Stimulated activated CD8-positive, alpha-beta memory T cell treated with anti-CD3 and anti-CD28 coated beads, Interleukin-4, amount 100 ng/mL, for 24 hours (primary cell): ENCODE measurements at regions not wholly inside any gene's neighbourhood (a gene's known extent, or its start where the extent isn't known, plus 50 kb on each side); places are given as distances from the start of the nearest gene placed in this dataset.

Experiments used
- DNase-seq: peaks from one replicate; pipeline ENCODE4 v3.0.0-alpha.2; 2020; ENCODE audit warnings: low read depth

DNA sequence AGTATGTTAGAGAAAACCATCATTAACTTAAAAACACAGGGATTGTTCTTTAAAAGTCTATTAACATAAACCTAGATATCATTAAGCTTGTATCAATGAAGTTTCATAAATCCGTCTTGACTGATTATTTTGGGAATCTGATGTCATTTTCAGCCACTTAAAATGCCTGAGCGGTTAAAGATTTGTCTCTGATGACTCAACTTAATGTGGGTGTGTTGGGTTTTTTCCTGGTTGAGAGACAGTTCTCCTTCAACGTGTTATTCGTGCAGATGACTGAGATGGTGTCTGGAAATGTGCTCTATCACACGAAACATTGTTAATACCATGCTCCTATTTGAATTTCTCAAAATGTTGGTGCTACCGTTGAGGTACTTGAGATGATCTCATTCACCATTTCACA lies 227.3 kb upstream of the TENM3 start:
- DNase-seq = no peak

DNA sequence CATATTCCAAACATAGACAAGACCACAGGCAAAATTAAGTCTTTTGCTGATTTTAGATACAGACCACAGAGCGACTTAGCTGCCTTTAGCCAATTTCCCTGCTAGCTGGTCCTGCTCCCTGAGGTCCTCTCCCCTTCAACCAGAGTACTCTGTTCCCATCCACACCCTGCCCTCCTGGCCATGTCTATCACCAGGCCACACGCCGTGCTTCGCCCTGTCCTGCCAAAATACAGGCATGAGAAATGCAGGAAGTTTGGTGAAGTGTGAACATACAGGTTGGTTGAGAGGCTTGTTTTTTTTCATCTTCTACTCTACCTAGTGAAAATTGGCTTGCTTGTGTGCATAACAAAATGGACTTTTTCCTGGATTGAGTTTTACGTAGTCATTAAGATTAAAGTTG lies 226.2 kb upstream of the TENM3 start:
- DNase-seq = no peak

DNA sequence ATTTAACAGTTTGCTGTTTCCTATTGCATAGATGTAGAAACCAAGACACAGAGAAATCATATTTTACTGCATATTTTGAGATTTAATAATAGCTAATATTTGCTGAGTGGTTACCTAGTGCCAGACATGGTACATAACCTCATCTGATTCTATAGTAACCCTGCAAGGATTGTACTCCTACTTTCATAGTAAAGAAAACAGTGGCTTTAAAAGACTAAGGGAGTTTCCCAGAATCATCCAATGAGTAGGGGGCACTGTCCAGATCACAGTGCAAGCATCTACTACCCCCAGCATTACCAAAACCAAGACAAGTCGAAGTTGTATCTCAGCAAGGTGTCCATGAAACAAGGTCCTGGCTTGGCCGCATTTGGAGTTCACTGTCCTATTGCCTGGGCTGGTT lies 224.5 kb upstream of the TENM3 start:
- no peak for DNase-seq

DNA sequence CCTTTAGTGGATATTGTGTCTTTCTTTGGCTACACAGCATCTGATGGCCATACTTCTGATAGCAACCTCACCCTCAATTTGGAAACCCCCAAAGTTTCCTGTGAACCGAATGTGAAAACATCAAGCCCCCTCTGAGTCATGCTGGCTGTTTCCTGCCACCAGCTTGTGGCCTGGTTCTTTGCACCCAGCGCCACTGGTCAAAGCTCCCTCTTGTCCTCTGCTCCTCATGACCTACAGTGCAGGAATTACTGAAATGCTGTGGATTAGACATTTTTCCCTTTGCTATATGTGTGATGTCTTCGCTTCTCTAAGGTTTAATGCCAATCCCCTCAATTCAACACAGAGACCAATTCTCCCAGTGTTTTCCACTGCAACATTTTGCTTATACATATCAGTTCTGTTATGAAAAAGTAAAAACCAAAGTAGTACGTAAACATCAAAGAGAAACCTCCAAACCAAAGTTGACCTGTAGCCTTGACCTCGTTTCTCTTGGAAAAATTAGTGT lies 224.0 kb upstream of the TENM3 start:
- DNase-seq = no peak

DNA sequence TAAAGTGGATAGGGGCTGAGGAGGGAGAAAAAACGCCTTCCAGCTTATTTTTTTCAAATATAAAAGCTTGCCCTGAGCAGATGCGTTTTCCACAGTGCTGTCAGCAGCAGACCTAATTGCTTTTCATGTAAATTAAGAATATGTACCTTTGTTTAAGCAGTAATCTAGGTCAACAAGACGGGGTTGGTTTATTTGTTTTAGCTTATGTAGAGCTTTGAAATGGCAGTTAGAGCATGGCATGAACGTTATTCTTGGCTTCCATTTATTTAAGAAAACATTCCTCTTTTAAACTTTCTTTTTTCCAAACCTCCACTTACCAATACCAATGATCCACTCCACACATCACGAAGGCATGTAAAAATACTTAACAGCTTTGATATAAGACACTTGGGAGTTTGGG lies 220.3 kb upstream of the TENM3 start:
- DNase-seq = no peak

DNA sequence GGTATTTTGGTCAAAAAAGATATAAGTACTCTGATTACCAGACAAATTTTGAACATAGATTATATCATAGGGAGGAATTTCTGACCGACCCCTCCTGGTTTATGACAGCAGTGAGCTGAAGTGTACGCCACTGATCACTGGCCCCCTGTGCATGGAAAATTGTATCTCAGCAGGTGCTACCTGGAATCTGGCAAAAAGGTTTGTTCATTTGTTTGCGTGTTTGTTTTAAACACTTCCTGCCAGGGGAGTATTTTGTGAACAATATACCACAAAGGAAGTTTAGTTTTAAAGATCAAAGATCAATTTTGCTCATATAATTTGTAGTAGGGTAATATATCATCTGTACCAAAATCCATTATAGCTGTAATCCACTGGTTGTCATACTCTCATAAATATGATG lies 219.7 kb upstream of the TENM3 start:
- no peak for DNase-seq

DNA sequence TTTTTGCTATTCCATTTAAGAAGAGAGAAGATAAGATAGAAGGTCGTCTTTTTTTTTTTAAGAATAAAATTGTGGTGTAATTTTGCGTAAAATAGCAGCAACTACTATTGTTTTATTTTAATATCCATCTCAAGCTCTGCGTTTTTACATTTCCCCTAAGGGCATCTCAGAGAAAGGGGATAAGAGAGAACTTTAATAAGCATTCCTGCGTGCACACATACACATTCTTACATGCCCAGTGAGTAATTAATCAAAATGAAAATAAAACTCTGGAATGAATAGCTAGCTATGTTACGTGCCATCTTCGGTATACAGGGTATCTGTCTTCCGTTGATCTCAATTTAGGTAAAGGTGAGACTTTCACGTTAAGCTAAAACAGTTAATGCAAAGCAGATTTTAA lies 200.3 kb upstream of the TENM3 start:
- no peak for DNase-seq

DNA sequence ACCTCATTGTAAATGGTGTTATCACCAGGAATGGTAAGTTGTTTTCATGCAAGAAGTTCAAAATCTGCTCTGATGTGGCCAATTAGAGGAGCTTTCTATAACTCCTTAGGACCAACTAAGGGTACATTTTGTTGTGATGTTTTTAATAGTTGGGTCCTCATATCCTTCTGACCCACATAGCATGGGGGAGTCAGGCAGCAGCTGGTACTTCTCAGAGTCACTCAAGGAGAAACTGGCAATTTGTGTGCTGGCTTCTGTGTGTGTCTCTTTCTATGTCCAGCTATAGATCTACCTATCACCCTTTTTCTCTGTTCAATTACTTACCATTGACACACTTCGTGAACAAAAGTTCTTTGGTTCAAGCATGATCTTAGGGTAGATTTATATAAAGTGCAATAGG lies 194.3 kb upstream of the TENM3 start:
- no peak for DNase-seq

DNA sequence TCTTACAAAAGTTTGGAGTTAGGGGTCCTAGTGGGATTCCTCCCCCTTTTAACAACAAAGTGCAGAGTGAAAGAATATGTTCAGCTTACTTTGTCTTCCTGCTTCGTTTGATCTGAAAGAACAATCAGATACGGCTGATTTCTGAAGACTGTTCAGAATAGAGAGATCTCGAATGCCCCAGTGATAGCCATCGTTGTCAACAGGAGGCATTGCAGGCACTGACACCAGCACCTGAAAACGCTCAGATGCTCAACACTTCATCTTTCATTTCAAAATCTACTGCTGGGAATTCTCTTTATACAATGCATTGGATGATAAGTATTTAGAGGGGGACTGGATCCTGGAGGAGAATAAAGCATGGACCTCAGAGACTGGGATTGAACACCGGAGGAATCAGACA lies 186.3 kb upstream of the TENM3 start:
- DNase-seq = no peak

DNA sequence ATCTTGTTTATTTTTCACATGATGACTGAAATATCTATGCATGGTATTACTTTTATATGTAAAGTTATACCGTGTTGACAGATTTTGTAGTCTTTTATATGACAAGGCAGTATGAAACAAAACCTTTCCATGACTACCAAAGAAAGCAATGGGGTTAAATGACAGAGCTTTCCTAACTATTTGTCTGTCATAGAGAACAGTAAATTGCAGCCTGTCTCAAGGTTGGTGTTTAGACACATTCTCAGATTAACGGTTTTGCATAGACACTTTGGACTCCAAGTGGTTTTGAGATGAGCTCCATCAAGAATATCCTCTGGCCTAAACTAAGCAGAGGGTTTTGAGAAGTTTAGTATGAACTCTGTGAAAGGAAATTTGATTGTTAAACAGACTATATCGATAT lies 180.7 kb upstream of the TENM3 start:
- DNase-seq = no peak

DNA sequence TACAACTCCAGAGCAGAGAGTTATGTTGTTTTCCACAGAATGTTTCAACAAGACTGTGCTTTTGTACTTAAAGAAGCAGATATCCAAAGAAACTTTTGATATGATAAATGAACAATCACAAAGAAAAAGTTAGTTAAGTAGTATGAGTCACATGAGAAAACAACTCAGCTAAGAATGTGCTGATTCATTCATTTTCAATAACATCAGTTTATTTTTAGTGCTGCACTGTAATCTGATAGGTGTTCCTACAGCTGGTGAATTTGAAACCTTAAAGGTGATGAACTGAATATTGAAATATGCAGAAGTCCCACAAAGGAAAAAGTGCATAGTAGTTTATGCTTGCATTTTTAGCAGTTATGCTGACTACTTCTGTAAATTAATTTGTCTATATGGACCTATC lies 180.3 kb upstream of the TENM3 start:
- DNase-seq = no peak

DNA sequence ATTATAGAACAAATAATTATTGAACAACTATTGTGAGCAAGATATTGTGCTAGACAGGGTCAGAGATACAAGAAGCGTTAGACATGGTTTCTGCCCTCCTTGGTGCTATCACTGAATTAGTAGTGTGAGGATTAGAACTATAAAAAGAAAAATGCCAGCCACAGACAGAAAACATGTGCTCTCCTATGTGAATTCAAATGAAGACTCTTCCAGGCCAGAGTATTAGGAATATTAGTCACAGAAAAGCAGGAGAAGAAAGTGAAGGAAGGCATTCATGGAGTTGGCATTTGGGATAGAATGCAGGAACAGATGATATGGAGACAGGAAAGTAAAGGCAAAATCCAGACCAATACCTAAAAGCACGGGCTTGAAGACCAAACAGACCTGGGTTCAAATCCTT lies 179.6 kb upstream of the TENM3 start:
- DNase-seq = no peak

DNA sequence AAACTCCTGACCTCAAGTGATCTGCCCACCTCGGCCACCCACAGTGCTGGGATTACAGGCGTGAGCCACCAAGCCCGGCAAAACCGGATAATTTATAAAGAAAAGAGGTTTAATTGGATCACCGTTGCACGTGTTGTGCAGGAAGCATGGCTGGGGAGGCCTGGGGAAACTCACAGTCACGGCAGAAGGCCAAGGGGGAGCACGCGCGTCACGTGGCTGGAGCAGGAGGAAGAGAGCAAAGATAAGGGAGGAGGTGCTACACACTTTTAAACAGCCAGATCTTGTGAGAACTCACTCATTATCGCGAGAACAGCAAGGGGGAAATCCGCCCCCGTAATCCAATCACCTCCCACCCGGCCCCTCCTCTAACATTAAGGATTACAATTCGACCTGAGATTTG lies 177.9 kb upstream of the TENM3 start:
- no peak for DNase-seq

DNA sequence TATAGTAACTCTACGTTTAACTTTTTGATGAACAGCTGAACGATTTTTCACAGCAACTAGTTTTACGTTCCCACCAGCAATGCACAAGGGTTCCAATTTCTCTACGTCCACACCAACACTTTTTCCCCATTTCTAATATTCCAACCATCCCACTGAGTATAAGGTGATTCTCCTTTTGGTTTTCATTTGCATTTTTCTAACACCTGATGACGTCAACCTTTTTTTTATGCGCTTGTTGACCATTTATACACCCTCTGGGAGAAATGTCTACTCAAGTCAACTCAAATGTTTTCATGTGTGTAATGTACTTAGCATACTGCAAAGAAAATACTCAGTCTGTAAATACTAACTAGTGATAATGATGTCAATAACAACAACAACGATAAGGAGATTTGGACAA lies 177.2 kb upstream of the TENM3 start:
- no peak for DNase-seq

DNA sequence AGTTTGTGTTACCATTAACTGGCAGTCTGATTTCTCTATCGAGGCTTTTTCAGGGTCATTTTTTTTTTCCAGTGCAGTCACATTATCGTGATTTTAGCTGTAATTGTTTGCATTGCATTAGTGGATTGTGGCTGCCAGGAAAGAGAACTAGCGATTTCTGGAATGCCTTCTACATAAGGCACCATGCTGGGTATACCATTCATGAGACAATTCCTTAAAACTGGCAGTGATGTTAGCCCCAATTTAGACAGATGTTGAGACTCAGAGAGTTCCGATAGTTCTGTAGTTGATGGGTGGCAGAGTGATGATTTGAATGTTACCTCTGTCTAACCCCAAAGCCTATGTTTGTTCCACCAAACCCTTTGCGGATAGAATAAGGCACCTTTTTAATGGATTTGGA lies 175.4 kb upstream of the TENM3 start:
- DNase-seq = no peak

DNA sequence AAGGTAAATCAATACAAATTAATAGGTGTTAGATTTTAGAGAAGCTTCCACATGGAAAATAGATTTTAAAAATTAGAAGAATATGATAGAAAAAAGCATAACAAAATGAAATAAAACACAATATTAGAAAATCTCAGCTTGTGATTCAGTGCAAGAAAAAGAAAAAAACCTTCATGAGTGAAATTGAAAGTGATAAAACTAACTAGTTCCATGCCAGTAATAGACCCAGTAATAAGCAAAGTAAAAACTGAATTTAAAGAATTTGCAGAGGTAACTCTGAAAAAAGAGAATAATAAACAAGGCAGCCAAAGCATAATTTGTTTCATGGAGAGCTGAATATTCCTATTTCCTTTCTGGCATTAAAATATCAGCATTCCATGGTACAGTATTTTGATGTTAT lies 174.3 kb upstream of the TENM3 start:
- no peak for DNase-seq

DNA sequence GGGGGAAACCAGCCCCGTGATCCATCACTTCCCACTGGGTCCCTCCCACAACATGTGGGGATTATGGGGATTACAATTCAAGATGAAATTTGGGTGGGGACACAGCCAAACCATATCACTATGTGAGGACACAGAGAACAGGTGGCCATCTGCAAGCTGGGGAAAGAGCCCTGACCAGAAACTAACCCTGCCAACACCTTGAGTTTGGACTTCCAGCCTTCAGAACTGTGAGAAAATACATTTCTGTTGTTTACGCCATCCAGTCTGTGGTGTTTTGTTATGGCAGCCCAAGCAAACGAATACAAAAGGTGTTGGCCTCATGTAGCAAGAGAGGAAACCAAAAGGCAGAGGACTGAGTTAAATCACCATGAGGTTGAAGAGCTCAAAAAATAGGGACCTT lies 169.9 kb upstream of the TENM3 start:
- no peak for DNase-seq

DNA sequence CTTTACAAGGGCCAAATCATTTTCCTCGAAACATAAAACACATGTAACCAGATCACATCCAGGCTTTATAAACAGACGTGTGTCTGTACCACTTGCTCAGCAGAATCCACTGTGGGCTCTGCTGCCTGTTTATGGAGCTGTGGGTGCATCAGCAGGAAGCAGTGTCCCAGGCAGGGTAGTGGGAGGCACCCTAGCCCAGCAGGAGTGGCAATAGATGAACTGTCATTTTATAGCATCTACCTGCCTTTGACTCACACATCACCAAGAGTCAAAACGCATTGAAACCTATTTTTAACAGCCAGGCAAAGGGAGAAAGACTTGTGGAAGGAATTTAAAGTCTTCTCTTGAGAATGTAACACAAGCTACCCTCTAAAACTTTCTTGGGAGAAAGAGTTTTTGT lies 169.1 kb upstream of the TENM3 start:
- DNase-seq = no peak

DNA sequence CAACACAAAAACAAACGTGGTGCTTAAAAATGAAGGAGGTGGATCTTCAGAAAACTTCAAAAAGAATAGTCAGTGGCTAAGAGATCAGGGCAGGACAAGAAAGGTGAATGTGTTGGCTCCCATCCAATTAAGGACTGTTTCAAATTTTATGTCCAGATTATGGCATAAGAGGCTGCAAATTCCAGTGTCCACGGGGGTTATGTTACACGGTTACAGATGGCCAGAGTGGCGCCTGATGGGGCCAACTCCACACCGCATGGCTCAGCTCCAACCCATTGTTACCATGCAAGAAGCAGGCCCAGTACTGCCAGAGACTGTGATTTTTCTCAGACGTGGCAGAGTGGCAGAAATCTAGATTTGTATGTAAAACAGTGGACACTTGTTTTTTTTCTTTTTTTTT lies 168.4 kb upstream of the TENM3 start:
- DNase-seq = no peak

DNA sequence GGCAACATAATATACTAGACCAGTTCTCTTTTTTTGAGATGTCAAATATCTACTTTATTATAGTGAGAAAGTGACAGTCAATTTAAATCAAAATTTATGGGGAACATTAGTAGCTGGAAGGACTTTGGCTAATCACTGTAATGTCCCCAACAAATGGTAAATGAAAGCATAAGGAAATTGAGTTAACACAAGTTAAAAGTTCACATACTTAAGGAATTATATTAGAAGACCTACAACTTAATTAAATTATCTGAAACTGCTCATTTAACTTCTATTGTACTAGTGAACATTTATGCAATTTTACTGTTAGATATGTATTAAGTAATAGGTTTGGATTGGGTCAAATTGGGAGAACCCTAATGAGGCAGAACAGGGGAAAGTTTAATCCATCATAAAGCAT lies 160.3 kb upstream of the TENM3 start:
- no peak for DNase-seq

DNA sequence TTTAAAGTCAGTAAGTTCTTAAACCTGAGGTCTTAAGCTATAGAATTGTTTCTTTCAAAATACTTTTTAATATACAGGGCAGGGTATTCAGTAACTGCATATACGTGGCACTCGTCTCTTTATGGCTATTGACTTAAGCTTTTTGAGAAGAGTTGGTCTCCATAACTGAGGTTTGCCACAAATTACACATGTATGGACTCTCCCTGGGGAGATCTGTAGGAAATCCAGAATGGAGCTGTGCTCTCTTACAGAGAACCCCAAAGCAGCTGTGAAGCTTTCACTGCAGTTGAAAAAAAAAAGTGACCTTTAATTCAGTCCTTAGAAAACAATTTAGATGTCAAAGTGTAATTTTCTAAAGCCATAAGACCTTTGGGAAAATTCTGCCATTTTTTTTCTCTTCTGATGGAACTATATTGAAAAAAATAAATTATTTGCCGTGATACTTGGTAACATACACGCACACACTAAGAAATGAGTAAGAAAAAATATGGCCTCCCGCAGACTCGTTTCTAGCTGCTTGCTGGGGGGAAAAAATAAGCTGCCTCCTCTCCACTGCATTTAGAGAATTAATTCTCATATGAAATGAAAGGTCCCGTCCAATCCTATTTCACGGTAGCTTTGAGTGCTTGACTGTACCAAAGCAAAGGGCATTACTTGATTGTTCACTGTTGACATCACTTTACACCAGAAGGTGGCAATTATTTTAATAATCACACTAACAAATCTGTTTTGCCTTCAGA lies 159.4 kb upstream of the TENM3 start:
- no peak for DNase-seq

DNA sequence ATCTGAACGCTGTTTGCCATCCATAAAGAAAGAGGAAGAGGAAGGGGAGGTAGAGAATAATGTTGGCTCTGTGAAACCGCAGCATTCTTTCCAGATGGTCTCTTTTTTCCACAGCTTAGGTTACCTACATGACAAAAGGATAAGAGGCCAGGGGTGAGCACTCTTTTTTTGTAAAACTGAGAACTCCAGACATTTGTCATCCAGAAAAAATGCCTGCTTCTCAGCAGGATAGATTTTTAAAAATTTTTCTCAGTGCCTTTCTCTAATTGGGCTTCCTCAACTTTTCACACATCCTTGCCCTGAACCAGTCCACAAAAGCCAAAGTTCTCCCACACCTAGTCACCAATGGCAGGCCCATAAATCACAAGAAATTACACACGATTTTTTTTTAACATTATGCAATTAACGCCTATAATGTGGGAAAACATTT lies 158.1 kb upstream of the TENM3 start:
- no peak for DNase-seq

DNA sequence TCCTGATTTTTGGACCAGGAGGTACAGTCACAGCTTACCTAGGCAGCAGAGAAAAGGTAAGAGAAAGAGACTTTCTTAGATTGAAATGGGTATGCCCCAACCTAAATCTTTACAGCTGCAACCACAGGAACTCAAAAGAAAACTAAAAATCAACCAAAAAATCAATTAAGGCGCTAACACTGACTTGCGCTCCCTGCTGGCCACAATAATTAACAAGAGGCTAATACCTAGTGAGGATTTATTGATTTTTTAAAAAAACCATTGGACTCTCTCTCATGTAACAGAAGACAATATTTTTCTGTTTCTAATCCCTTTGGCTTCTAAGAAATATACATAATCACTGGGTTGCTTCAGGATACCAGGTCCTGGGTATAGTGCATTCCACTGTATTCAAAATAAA lies 153.9 kb upstream of the TENM3 start:
- DNase-seq = no peak

DNA sequence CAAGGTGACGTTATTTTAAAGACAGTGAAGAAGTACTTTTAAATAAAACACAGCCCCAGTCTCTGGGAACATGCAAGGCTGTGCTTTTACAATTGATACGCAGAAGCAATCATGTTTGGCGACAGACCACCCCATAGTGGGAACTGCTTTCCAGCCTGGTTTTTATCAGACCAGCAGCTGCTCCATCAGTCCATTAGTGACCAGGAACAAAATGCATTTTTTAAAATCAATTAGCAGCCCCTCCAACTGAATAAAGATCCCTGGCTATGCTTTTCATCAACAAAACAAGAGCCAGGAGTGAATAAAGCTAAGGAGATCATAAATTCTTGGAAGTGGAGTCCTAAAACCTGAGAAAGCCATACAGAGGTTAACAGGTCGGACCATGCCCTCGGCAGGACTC lies 153.0 kb upstream of the TENM3 start:
- DNase-seq = no peak

DNA sequence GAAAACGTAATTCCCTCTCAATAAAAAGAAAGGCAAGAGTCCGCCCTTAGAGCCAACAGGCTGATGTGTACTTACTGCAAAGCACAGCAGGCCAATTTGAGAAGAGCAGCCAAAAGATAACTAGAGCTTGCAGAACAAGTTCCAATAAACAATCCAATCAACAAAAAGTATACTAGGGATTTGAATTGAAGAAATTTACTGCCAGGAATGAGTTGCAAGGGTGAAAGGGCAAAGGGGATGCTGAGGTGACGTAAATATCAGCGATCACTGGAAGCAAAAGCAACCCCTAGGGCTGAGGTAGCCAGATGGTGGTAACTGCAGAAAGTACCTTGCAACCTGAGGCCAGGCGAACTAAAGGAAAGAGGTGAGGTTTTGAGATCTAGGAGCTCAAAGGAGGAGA lies 152.1 kb upstream of the TENM3 start:
- no peak for DNase-seq
